ENCODE measurements at regions not wholly inside any gene's neighbourhood (a gene's known extent, or its start where the extent isn't known, plus 50 kb on each side); places are given as distances from the start of the nearest gene placed in this dataset.
"Not testable (repeated sequence)": the region's sequence is repeated elsewhere in the genome, so short reads cannot be mapped to it uniquely, and the experiment has no call there.

DNA sequence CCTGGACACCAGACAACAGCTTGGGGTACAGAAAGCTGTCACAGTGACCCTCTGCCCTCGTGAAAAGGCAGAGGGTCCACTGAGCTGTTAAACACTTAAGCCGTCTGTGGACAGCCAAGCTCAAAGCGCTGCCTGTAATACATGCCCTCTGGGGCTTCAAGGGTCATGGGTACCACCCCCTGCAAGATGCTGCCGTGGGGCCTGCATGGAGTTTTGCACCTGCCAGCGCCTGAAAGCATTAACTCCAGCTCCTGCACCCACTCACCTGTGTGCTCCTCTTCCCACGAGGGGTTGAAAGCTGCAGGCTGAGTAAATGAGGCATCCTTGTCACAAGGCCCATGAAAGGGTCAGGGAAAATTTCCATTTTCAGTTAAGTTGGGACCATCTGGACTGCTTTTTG, 70.6 kb upstream of the PHLPP1 start:
- intact Hi-C loops (cut with micrococcal nuclease) = no loop called here
- Mint-ChIP-seq H3K4me1 (ENCODE audit: insufficient read depth, unreplicated experiment) (no peaks in the 10 kb centered on the region), H3K27me3 (ENCODE audit: insufficient read depth, unreplicated experiment) (no peaks in the 10 kb centered on the region), H3K36me3 (ENCODE audit: insufficient read depth, unreplicated experiment) (no peaks in the 10 kb centered on the region), H3K9me3 (ENCODE audit: unreplicated experiment) (no peaks in the 10 kb centered on the region), H3K27ac (ENCODE audit: low read depth, unreplicated experiment) (no peak overlapping the region), H3K4me3 (ENCODE audit: unreplicated experiment) (no peak overlapping the region)
- ChIA-PET CTCF (no interaction called here), POLR2A (interaction anchor here (0.6 kb wide), 1 partner anchor 32 kb away, joined by 4 read pairs; no protein-coding TSS in a partner anchor)
- TF ChIP-seq, protein P1, sequence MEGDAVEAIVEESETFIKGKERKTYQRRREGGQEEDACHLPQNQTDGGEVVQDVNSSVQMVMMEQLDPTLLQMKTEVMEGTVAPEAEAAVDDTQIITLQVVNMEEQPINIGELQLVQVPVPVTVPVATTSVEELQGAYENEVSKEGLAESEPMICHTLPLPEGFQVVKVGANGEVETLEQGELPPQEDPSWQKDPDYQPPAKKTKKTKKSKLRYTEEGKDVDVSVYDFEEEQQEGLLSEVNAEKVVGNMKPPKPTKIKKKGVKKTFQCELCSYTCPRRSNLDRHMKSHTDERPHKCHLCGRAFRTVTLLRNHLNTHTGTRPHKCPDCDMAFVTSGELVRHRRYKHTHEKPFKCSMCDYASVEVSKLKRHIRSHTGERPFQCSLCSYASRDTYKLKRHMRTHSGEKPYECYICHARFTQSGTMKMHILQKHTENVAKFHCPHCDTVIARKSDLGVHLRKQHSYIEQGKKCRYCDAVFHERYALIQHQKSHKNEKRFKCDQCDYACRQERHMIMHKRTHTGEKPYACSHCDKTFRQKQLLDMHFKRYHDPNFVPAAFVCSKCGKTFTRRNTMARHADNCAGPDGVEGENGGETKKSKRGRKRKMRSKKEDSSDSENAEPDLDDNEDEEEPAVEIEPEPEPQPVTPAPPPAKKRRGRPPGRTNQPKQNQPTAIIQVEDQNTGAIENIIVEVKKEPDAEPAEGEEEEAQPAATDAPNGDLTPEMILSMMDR (IDR thresholded peaks at IDR 0.05; ENCODE audit: unreplicated experiment) = no peak
- no peak for DNase-seq (ENCODE audit: unreplicated experiment)
- BruUV-seq (replicated peaks) = no TSS peak

DNA sequence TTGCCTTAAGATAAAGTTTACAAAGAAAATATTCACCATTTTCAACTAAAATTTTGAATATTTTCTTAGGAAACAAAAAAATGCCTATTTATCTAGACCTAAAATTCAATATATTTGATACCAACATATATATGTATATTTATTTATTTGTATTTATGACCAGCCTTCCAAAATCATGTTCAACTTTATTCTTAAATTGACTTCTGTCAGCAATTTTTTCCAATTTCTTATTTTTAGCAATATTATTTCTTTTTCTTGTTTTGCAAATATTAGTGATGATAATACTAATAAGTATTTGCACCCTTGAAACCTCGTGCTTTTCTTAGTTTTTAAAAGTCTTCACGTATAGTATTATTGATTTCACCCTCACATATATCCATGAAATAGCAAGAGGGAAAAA, 68.2 kb upstream of the PHLPP1 start:
- Mint-ChIP-seq H3K9me3 (ENCODE audit: unreplicated experiment) (no peaks in the 10 kb centered on the region), H3K27ac (ENCODE audit: low read depth, unreplicated experiment) (no peak overlapping the region), H3K4me1 (ENCODE audit: insufficient read depth, unreplicated experiment) (peaks cover 6% of the 10 kb centered on the region), H3K27me3 (ENCODE audit: insufficient read depth, unreplicated experiment) (peaks cover 7% of the 10 kb centered on the region), H3K4me3 (ENCODE audit: unreplicated experiment) (no peak overlapping the region), H3K36me3 (ENCODE audit: insufficient read depth, unreplicated experiment) (no peaks in the 10 kb centered on the region)
- CTCF ChIA-PET = interaction anchor here (0.6 to 1.9 kb wide), 4 partner anchors 60 to 369 kb away, joined by 3 to 5 read pairs (median 4); no protein-coding TSS in a partner anchor
- TF ChIP-seq, protein P1 (IDR thresholded peaks at IDR 0.05; ENCODE audit: unreplicated experiment) = no peak
- POLR2A ChIA-PET = no interaction called here
- intact Hi-C loops (cut with micrococcal nuclease) = no loop called here
- no peak for DNase-seq (ENCODE audit: unreplicated experiment)
- no TSS peak for BruUV-seq (replicated peaks)

DNA sequence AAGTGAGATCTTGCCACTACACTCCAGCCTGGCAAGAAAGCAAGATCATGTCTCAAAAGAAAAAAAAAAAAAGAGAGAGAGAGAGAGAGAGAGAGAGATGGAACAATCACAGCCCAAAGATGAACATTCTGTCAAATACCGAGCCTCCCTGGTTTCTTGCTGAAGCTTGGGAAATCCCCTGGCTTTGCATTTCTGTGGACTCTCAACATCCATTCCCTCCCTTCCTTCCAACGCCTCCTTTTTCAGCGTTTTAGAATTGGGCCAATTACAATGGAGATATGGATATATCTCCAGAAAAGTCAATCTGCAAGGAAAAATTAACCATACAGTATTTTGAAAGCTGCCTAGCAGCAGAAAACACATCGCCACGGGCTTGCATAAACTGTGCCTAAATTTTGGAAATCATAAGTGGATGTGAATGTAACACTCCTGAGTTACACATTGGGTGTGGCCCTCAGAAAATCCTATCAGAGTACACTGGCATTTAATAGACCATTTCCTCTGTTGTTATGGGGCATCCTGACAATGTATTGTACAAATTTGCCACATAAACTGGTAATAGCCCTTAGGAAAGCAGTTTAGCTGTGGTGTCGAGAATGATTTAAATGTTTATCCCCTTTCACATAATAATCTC, 67.2 kb upstream of the PHLPP1 start:
- no peak overlapping the region for H3K4me3 Mint-ChIP-seq (ENCODE audit: unreplicated experiment)
- H3K4me1 Mint-ChIP-seq (ENCODE audit: insufficient read depth, unreplicated experiment) = peaks cover 6% of the 10 kb centered on the region
- H3K36me3 Mint-ChIP-seq (ENCODE audit: insufficient read depth, unreplicated experiment) = no peaks in the 10 kb centered on the region
- H3K27ac Mint-ChIP-seq (ENCODE audit: low read depth, unreplicated experiment) = no peak overlapping the region
- ChIA-PET POLR2A (interaction anchor here (0.8 kb wide), 1 partner anchor 13 kb away, joined by 4 read pairs; no protein-coding TSS in a partner anchor), CTCF (interaction anchor here (0.9 to 1.3 kb wide), 3 partner anchors 13 to 334 kb away, joined by 3 to 4 read pairs (median 3); no protein-coding TSS in a partner anchor)
- TF ChIP-seq, protein P1 (IDR thresholded peaks at IDR 0.05; ENCODE audit: unreplicated experiment) = no peak
- no peaks in the 10 kb centered on the region for H3K9me3 Mint-ChIP-seq (ENCODE audit: unreplicated experiment)
- BruUV-seq (replicated peaks) = no TSS peak
- peaks cover 7% of the 10 kb centered on the region for H3K27me3 Mint-ChIP-seq (ENCODE audit: insufficient read depth, unreplicated experiment)
- intact Hi-C loops (cut with micrococcal nuclease) = no loop called here
- DNase-seq (ENCODE audit: unreplicated experiment) = no peak

DNA sequence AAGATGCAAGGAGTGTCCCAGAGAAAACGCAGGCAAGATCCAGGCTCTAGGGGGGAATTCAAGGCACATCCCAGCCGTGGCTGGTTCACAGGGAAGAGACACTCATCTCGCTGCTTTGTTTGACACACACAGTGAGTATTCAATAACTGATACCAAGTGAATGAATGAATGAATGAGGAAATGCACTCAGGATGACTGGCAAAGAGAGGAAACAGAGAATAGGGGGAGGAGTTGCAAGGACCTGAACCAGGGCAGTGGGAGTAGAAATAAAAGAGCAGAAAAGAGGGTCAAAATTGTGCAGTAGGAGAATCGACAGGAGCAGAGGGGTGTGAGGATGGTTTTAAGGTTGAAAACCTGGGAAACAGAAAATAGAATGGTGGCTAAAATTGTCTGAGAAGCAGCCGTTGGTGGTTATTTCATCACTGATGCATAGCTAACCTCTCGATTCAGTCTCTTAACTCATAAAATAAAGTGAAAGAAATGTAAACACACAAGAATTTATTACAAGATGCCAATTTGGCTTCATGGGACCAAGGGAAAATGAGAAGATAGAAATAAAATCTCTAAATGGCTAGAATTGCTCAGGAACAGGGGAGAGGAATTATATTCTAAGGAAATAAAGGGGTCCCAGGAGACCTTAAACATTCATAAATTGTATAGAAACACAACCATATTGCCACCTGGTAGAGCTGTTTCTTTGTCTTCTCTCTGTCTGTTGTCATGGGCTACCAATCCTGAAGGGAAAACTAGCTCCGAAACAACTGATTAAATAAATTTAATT, 63.9 kb upstream of the PHLPP1 start:
- H3K27me3 Mint-ChIP-seq (ENCODE audit: insufficient read depth, unreplicated experiment) = peaks cover 7% of the 10 kb centered on the region
- H3K36me3 Mint-ChIP-seq (ENCODE audit: insufficient read depth, unreplicated experiment) = no peaks in the 10 kb centered on the region
- H3K9me3 Mint-ChIP-seq (ENCODE audit: unreplicated experiment) = no peaks in the 10 kb centered on the region

DNA sequence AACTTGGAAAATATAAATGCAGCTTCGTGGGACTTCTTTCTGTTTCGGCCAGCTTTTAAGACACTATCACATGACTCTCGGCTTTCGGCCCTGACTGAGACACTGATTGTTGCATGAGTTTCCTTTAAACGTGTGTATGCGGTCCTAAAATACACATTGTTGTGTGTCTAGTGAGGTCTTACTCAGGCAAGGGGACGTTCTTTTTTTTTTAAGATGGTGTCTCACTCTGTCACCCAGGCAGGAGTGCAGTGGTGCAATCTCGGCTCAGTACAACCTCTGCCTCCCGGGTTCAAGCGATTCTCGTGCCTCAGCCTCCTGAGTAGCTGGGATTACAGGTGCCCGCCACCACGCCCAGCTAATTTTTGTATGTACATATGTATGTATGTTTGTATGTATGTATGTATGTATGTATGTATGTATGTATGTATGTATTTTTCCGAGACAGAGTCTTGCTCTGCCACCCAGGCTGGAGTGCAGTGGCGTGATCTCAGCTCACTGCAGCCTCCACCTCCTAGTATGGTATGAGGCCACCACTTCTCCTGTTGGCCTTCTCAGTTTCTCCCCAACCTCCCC, 63.2 kb upstream of the PHLPP1 start:
- intact Hi-C loops (cut with micrococcal nuclease); H3K36me3 Mint-ChIP-seq (ENCODE audit: insufficient read depth, unreplicated experiment); BruUV-seq (replicated peaks); H3K9me3 Mint-ChIP-seq (ENCODE audit: unreplicated experiment); H3K27ac Mint-ChIP-seq (ENCODE audit: low read depth, unreplicated experiment); H3K27me3 Mint-ChIP-seq (ENCODE audit: insufficient read depth, unreplicated experiment); H3K4me3 Mint-ChIP-seq (ENCODE audit: unreplicated experiment); H3K4me1 Mint-ChIP-seq (ENCODE audit: insufficient read depth, unreplicated experiment); DNase-seq (ENCODE audit: unreplicated experiment): not testable (repeated sequence)
- POLR2A ChIA-PET = interaction anchor here (0.6 kb wide), 1 partner anchor 231 kb away, joined by 4 read pairs; no protein-coding TSS in a partner anchor
- CTCF ChIA-PET = interaction anchor here (0.7 kb wide), 1 partner anchor 75 kb away, joined by 3 read pairs; no protein-coding TSS in a partner anchor

More for the DNA sequence above, 63.9 kb upstream of the PHLPP1 start:
- Mint-ChIP-seq H3K27ac (ENCODE audit: low read depth, unreplicated experiment) (no peak overlapping the region), H3K4me1 (ENCODE audit: insufficient read depth, unreplicated experiment) (peaks cover 6% of the 10 kb centered on the region), H3K4me3 (ENCODE audit: unreplicated experiment) (no peak overlapping the region)
- POLR2A ChIA-PET = interaction anchor here (0.6 kb wide), 1 partner anchor 230 kb away, joined by 4 read pairs; no protein-coding TSS in a partner anchor
- TF ChIP-seq, protein P1 (IDR thresholded peaks at IDR 0.05; ENCODE audit: unreplicated experiment) = no peak
- intact Hi-C loops (cut with micrococcal nuclease) = no loop called here
- BruUV-seq (replicated peaks) = no TSS peak
- CTCF ChIA-PET = interaction anchor here (0.7 kb wide), 1 partner anchor 75 kb away, joined by 3 read pairs; no protein-coding TSS in a partner anchor
- no peak for DNase-seq (ENCODE audit: unreplicated experiment)

All from MCF 10A (cell line).